ENCODE measurements at regions not wholly inside any gene's neighbourhood (a gene's known extent, or its start where the extent isn't known, plus 50 kb on each side); places are given as distances from the start of the nearest gene placed in this dataset.

- no peak overlapping the region for H3K4me3 Mint-ChIP-seq
- DNase-seq (ENCODE audit: low spot score) = no peak
- CTCF ChIA-PET = no interaction called here
Measured at GRCh38 chr12:127546721-127547505, 720.1 kb upstream of the TMEM132C start.

GRCh38 chr12:127548123-127548553, 718.8 kb upstream of the TMEM132C start:
- no peak for ATAC-seq
- H3K27ac Mint-ChIP-seq = no peak overlapping the region
- peaks cover 10% of the 10 kb centered on the region for H3K4me1 Mint-ChIP-seq
- H3K27me3 Mint-ChIP-seq (ENCODE audit: low read depth) = peaks cover 8% of the 10 kb centered on the region
- H3K9me3 Mint-ChIP-seq = peaks cover 44% of the 10 kb centered on the region
- peaks cover 17% of the 10 kb centered on the region for H3K36me3 Mint-ChIP-seq
- POLR2A ChIA-PET = no interaction called here
- CTCF ChIA-PET = interaction anchor here (2.2 kb wide), 1 partner anchor 12 kb away, joined by 6 read pairs; no protein-coding TSS in a partner anchor
- H3K4me3 Mint-ChIP-seq = no peak overlapping the region
- no peak for DNase-seq (ENCODE audit: low spot score)
- TF ChIP-seq HMGA2 (CRISPR knock-in tag; IDR thresholded peaks at IDR 0.05) (no peak), ELF4 (CRISPR knock-in tag; IDR thresholded peaks at IDR 0.05; ENCODE audit: low read depth) (no peak), FOXK1 (CRISPR knock-in tag; IDR thresholded peaks at IDR 0.05) (no peak), E2F4 (CRISPR knock-in tag; IDR thresholded peaks at IDR 0.05; ENCODE audit: borderline replicate concordance, low read depth) (no peak), TCF7 (CRISPR knock-in tag; IDR thresholded peaks at IDR 0.05; ENCODE audit: low read depth) (no peak), ZSCAN18 (CRISPR knock-in tag; IDR thresholded peaks at IDR 0.05) (no peak), E2F1 (CRISPR knock-in tag; IDR thresholded peaks at IDR 0.05) (no peak), USF2 (CRISPR knock-in tag; IDR thresholded peaks at IDR 0.05) (no peak), ZNF396 (CRISPR knock-in tag; IDR thresholded peaks at IDR 0.05; ENCODE audit: borderline replicate concordance) (no peak), NFYB (CRISPR knock-in tag; conservative IDR thresholded peaks at IDR 0.05; ENCODE audit: low read depth) (no peak), NFATC4 (CRISPR knock-in tag; IDR thresholded peaks at IDR 0.05) (no peak), KAT7 (CRISPR knock-in tag; IDR thresholded peaks at IDR 0.05; ENCODE audit: borderline replicate concordance) (no peak), PRRX2 (CRISPR knock-in tag; IDR thresholded peaks at IDR 0.05) (no peak)

More at GRCh38 chr12:127546721-127547505, 720.1 kb upstream of the TMEM132C start:
- Mint-ChIP-seq H3K36me3 (peaks cover 6% of the 10 kb centered on the region; the same call in 1 of the 2 replicates), H3K27me3 (ENCODE audit: low read depth) (peaks cover 3% of the 10 kb centered on the region), H3K9me3 (peaks cover 43% of the 10 kb centered on the region), H3K27ac (no peak overlapping the region), H3K4me1 (peaks cover 10% of the 10 kb centered on the region)
- no peak for ATAC-seq
- no peak for TF ChIP-seq E2F5 (CRISPR knock-in tag; IDR thresholded peaks at IDR 0.05)
- no peak for TF ChIP-seq ZNF512 (CRISPR knock-in tag; IDR thresholded peaks at IDR 0.05; ENCODE audit: borderline replicate concordance)
- no peak for TF ChIP-seq MXD4 (CRISPR knock-in tag; IDR thresholded peaks at IDR 0.05; ENCODE audit: borderline replicate concordance)
- no peak for TF ChIP-seq RELA (CRISPR knock-in tag; IDR thresholded peaks at IDR 0.05; ENCODE audit: borderline replicate concordance)
- TF ChIP-seq FOXJ3 (CRISPR knock-in tag; IDR thresholded peaks at IDR 0.05; ENCODE audit: borderline replicate concordance) = no peak
- no peak for TF ChIP-seq FOXP4 (CRISPR knock-in tag; IDR thresholded peaks at IDR 0.05)
- TF ChIP-seq IRF1 (CRISPR knock-in tag; IDR thresholded peaks at IDR 0.05) = no peak
- POLR2A ChIA-PET = no interaction called here
